Astrocyte (in vitro differentiated cells and primary cell): ENCODE measurements at regions not wholly inside any gene's neighbourhood (a gene's known extent, or its start where the extent isn't known, plus 50 kb on each side); places are given as distances from the start of the nearest gene placed in this dataset.

Experiments
- CTCF ChIP-seq: IDR thresholded peaks from 2 replicates; pipeline ENCODE4 v1.5.1; 2011; ENCODE audit warnings: low read depth, mild to moderate bottlenecking, inconsistent platforms, low read length, moderate library complexity; ENCODE audit not compliant: insufficient read depth
- EZH2 ChIP-seq: IDR thresholded peaks from 2 replicates; pipeline ENCODE4 v1.6.1; 2012; ENCODE audit warnings: mild to moderate bottlenecking, low read length, inconsistent platforms; ENCODE audit not compliant: insufficient read depth

GRCh38 chr5:135129307-135129706 lies 95.3 kb upstream of the PITX1 start:
- no peak for TF ChIP-seq CTCF
- TF ChIP-seq EZH2, result no peak
